Progenitor cell of endocrine pancreas (in vitro differentiated cells): ENCODE measurements at regions not wholly inside any gene's neighbourhood (a gene's known extent, or its start where the extent isn't known, plus 50 kb on each side); places are given as distances from the start of the nearest gene placed in this dataset.

ENCODE experiments used
- DNase-seq: peaks from one replicate; pipeline ENCODE4 v3.0.0; 2021; ENCODE audit warnings: low spot score; ENCODE audit not compliant: unreplicated experiment
- H3K27ac Mint-ChIP-seq: 2 replicates; pipeline ENCODE4 v1.8.0; 2021; ENCODE audit warnings: mild to moderate bottlenecking, moderate library complexity, mixed read lengths
- H3K27me3 Mint-ChIP-seq: 2 replicates; pipeline ENCODE4 v1.8.0; 2021; ENCODE audit warnings: mixed read lengths
- H3K36me3 Mint-ChIP-seq: 2 replicates; pipeline ENCODE4 v1.8.0; 2022; ENCODE audit warnings: mixed read lengths; ENCODE audit not compliant: insufficient read depth
- H3K4me1 Mint-ChIP-seq: 2 replicates; pipeline ENCODE4 v1.8.0; 2021; ENCODE audit warnings: low read depth, mixed read lengths
- H3K4me3 Mint-ChIP-seq: 2 replicates; pipeline ENCODE4 v1.8.0; 2021; ENCODE audit warnings: low read depth, mild to moderate bottlenecking, moderate library complexity, mixed read lengths
- H3K9me3 Mint-ChIP-seq: 2 replicates; pipeline ENCODE4 v1.8.0; 2021; ENCODE audit warnings: low read depth, mixed read lengths
- TF ChIP-seq, protein P1 (sequence below): fragments of 200-600 bp; sonication (generic); IDR thresholded peaks from one replicate; pipeline ENCODE4 v1.5.0; 2021; ENCODE audit warnings: antibody characterized with exemption, mild to moderate bottlenecking; ENCODE audit not compliant: unreplicated experiment

DNA sequence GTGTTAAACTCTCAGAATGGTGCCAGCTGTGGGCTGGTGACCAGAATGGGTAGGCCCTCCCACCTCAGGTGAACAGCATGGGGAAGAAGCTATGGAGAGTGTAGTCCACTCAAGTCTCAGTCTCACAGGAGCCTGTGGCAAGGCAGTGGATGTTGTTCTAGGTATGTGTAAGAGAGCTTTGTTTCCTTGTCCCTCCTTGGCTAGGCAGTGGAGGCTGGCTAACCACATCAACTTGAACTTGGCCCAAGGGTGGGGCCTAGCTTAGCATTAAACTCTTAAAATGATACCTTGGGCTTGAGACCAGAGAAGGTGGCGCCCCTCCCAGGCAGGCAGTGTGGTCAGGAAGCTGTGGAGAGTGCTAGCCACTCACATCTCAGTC is 53.2 kb upstream of the SLC4A10 start:
- H3K27me3 Mint-ChIP-seq, result peaks cover 3% of the 10 kb centered on the region
- no peak for DNase-seq
- H3K4me3 Mint-ChIP-seq, result no peak overlapping the region
- H3K4me1 Mint-ChIP-seq, result no peaks in the 10 kb centered on the region
- TF ChIP-seq, protein P1, sequence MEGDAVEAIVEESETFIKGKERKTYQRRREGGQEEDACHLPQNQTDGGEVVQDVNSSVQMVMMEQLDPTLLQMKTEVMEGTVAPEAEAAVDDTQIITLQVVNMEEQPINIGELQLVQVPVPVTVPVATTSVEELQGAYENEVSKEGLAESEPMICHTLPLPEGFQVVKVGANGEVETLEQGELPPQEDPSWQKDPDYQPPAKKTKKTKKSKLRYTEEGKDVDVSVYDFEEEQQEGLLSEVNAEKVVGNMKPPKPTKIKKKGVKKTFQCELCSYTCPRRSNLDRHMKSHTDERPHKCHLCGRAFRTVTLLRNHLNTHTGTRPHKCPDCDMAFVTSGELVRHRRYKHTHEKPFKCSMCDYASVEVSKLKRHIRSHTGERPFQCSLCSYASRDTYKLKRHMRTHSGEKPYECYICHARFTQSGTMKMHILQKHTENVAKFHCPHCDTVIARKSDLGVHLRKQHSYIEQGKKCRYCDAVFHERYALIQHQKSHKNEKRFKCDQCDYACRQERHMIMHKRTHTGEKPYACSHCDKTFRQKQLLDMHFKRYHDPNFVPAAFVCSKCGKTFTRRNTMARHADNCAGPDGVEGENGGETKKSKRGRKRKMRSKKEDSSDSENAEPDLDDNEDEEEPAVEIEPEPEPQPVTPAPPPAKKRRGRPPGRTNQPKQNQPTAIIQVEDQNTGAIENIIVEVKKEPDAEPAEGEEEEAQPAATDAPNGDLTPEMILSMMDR, result no peak
- no peaks in the 10 kb centered on the region for H3K9me3 Mint-ChIP-seq
- no peak overlapping the region for H3K27ac Mint-ChIP-seq
- no peaks in the 10 kb centered on the region for H3K36me3 Mint-ChIP-seq
